ENCODE measurements at regions not wholly inside any gene's neighbourhood (a gene's known extent, or its start where the extent isn't known, plus 50 kb on each side); places are given as distances from the start of the nearest gene placed in this dataset.
"Not testable (repeated sequence)": the region's sequence is repeated elsewhere in the genome, so short reads cannot be mapped to it uniquely, and the experiment has no call there.

DNA sequence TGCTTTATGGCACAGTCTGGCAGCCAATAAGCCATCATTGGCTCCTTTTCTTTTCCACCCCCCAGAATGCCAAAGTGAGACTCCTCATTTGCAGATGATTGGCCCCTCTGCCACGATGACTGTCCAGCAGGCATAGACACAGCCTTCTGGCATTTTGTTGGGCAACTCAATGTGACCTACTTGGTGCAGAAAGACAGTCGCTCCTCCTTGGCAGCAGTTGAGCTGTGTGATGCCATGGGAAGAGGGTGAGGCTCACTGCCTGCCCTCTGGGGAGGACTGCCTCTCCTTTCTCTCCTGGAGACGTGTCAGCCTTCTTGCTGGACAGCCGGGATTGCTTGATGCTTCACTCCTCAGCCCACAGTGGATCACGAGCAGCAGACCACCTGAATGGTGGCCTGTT is 264.9 kb downstream of the C12orf75 start:
- DNase-seq, result no peak

DNA sequence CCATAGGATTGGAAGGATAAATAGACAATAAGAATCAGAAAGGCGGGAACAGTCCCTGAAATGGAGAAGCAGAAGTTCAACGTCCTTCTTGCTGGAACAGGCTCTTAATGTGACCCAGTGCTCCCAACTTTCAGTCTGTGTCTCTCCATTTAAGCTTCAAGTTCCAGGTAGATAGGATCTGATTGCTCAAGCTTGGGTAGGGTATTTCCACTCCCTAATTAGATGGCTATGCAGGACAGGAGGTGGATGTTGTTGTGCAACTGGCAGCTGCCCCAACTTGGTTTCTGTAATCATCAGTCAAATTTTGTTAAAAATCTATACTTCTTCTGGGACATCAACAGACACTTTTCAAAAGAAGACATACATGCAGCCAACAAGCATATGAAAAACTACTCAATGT is 266.2 kb downstream of the C12orf75 start:
- no peak for DNase-seq

DNA sequence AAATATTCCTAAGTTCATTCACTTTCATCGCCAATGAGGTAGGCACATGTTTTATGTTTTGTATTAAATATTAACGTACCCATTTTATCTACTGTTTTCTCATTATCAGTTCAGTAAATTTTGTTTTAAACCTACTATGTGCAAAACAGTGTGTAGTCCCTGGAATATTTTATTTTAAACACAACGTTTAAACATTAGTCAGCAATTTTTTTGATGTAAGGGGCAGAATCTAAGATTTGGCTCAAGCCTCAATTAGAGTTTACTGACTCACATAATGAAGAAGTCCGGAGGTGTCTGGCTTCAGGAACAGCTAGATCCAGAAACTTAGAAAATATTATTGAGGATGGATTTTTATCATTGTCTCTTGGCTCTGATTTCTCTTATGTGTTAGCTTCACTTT is 267.5 kb downstream of the C12orf75 start:
- no peak for DNase-seq

DNA sequence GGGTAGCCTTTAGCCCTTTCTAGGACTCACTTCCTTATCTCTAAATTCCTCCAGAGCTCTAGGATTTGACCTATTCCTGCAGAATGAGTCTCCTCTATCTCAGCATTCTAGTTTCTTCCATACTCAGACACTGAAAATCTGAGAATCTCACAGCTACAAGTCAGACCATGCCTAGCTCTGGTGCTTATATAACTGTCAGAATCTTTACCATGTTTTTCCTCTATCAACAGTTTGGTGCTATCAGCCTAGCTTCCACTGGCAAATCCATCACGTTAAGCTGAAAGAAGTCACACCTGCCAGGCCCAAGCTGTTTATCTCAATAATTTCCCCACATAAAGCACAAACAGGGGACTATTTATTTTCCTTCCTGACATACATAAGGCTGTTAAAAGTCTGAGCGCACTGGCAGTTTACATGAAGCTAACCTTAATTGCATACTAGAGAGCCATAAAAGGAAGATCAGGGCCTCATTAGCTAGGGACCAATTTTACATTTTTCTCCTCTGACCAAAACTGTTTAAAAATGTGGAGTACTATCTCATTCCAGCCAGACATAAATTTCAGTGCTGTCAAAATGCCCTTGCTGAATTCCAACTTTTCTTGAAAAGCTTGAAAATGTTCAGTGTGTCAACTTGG is 270.5 kb downstream of the C12orf75 start:
- DNase-seq, result no peak

DNA sequence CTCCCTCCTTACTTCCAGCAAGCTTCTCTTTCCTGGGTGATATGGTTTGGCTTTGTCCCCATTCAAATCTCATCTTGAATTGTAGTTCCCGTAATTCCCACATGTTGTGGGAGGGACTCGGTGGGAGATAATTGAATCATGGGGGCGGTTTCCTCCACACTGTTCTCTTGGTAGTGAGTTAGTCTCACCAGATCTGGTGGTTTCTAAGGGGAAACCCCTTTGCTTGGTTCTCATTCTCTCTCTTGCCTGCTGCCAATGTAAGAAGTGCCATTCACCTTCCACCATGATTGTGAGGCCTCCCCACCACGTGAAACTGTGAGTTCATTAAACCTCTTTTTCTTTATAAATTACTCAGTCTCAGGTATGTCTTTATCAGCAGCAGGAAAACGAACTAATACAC is 271.8 kb downstream of the C12orf75 start:
- DNase-seq, result not testable (repeated sequence)

DNA sequence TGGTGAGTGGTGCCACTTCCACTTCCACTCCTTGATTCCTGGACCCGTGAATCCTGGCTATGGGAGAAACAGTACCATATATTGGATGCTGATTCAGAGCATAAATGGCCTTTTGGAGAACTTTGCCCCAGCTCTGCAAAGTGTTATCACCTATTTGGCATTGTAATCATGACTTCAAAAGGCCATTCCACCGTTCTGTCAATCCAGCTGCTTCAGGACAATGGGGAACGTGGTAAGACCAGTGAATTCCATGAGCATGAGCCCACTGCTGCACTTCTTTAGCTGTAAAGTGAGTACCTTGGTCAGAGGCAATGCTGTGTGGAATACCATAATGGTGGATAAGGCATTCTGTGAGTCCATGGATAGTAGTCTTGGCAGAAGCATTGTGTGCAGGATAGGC is 273.8 kb downstream of the C12orf75 start:
- DNase-seq, result not testable (repeated sequence)

DNA sequence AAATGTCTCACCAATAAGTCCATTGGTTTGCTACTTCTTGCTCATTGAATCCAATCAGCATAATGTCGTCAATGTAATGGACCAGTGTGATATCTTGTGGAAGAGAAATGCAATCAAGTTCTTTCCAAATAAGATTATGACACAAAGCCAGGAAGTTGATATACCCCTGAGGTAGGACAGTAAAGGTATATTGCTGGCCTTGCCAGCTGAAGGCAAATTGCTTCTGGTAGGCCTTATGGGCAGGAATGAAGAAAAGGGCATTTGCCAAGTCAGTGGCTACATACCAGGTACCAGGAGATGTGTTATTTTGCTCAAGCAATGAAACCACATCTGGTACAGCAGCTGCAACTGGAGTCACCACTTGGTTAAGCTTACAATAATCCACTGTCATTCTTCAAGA is 276.1 kb downstream of the C12orf75 start:
- DNase-seq, result not testable (repeated sequence)

DNA sequence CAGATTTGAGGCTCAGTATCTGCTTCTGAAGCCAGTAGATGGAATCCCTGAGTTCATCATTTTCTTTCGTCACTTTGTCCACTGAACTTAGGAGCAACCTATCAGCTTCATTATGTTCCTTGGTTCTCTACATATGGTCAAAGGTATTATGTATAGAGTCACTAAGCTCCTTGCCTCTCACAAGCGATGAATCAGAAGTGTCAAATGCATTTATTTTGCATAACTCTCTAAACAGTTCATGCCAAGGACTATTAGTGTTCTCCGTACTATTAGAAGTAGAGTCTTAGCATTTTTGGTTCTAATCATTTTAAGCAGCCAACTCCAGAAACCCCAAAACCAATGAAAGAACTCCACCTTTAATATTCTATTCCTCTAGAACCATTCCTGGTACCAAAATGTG is 278.5 kb downstream of the C12orf75 start:
- not testable (repeated sequence) for DNase-seq

DNA sequence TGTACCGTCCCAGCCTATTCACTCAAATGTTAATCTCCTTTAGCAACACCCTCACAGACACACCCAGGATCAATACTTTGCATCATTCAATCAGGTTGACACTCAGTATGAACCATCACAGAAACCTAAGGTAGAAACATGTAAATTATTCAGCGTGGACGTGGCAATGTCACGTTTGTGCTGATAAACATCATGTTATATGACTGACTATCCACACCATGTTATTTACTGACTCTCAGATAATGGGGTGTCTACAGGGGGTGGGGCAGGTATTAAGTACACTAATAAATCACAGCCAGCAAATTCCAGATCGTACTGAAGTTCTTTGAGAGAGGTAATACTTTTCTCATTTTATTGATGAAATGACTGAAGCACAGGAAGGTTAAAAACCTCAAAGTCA is 280.0 kb downstream of the C12orf75 start:
- no peak for DNase-seq

DNA sequence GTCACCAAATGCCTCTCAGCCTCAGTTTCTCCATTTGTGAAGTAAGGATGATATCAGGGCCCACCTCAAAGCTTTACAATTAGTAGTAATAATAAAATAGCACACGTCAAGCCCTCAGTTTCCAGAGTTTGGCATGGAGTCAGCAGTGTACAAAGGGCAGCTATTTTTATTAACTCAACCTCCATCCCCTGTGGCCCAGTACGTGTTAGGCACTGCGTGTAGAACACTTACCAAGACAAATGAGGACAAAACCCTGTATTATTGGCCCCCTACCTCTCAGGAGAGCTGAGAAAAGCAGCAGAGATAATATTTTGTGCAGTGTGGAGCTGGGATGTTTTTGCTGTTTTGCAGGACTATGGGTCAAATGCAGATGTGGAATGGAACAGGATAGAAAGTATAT is 280.8 kb downstream of the C12orf75 start:
- no peak for DNase-seq

DNA sequence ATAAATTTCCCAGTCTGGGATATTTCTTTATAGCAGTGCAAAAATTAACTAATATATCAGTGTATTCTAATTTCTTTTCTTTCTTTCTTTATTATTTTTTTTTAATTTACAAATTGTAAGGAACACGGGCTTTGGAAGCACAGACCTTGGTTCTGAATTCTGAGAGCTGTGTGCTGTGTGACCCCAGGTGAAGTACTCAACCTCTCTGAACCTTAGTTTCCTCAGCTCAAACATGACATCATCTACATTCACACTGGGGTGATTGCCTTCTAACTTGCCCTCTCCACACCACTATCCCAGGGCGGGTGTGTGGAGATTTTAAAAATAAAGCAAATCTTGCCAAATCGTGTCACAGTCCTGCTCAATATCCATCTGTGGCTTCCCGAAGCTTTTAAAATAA is 282.8 kb downstream of the C12orf75 start:
- no peak for DNase-seq

DNA sequence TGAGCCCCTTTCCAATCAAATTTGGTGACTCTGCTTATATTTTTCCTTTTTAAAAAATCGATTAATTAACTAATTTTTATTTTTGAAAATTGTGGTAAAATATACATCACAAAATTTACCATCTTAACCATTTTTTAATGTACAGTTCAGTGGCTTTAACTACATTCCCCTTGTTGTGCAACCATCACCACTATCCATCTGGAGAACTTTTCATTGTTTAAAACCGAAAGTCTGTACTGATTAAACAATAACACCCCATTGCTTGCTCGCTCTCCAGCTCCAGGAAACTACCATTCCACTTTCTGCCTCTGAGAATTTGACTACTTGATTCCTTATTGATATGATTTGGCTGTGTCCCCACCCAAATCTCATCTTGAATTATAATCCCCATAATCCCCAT is 283.4 kb downstream of the C12orf75 start:
- DNase-seq, result no peak

DNA sequence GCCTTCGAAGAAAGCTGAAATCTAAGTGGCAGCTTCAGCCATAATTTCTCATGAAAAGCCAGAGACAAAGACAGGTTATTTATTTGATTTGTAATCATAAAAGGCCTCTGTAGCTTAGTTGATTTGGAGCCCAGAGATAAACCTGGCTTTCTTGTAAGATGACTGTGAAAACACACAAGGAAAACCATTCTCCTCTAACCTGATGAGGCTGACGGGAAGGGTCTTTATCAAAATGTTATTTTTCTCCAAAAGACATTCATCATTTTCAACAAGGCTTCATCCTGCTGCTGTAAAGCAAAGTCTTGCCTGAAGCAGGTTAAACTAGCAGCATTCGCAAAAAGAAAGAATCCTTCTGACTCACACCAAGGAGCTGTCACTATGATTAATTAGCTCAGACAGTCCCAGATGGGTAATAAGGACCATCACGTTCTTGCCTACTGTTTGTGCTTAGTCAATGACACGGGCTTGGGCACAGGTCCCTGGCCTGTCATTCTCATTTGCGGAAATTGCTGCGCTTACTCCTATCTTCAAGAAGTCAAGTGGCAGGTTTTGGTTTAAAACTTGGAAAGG is 286.6 kb downstream of the C12orf75 start:
- DNase-seq, result no peak

DNA sequence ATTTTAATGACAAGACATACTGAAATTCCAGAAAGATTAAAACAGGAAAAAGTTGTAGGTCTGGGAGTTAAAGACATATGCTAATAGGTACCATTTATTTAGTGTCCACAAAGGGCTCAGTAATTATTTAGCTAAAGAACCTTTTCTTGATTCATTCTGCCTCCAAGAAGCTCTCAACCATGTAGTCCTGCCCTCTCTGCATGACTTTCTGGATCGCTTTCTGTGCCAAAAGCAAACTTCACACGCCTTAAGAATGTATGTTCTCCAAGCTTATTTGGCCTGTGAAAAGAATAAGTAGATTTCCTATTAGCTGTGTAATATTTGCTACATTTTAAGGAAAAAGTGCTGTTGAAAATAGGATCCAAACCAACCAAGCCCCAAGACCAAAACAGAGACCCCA is 291.7 kb downstream of the C12orf75 start:
- no peak for DNase-seq

DNA sequence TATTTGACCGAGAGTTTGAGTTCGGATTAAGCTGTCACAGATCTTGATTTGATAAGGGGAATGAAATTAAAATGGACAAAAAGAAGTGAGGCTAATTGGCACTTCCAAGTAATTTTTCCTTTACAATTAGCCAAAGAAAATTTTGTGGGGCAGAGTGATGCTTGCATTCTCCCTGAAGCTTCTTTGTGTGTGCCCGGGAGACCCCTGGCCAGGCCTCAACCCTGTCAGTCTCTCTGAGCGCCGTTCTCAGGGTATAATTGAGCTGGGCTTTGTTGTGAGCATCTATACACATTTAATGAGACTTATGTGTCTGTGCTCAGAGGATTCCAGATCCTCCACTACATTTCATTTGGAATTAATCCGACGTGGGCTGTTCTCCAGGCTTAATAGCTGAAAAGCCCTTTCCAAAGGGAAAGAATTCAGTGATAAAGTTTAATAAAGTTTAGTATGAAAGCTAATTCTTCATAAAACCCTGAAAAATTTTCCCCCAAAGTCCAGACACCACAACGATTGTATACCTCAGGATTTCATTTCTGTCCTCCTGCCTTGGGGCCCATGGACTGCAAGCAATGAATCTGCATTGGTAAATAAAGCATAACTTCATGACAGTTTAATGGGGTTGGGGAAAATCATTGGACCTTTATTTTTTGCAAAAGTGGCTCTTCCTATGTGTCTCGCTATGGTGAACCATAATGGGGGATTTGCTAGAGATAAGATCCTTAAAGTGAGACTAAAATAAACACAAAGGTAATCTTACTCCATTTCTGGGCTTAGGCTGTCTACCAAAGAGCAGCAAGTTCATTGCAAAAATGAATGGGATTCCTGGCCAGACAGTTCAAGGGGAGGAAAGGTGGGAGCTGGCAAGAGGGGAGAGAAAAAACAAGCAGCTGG is 292.6 kb downstream of the C12orf75 start:
- DNase-seq, result no peak

DNA sequence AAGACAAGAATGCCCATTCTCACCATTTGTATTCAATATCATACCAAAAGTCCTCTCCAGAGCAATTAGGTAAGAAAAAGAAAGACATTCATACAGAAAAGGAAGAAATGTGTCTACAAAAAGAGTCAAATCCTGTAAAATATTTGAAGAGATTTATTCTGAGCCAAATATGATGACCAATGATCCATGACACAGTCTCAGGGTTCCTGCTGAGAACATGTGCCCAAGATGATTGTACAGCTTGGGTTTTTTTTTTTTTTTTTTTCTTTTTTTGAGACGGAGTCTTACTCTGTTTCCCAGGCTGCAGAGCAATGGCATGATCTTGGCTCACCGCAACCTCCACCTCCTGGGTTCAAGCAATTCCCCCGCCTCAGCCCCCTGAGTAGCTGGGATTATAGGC is 296.2 kb downstream of the C12orf75 start:
- DNase-seq, result no peak

DNA sequence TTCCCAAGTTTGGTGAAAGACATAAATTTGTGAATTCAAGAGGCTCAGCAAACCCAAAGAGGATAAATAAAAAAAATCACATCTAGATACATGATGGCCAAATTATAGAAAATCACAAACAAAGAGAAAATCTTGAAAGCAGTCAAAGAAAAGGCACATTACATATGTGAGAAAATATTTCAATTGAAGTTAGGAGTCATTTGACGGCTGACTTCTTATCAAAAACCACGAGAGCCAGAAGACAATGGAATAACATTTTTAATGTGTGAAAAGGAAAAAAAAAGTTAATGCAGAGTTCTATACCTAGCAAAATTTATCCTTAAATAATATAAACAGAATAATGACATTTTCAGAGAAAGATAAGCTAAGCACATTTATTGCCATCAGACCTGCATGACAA is 307.0 kb downstream of the C12orf75 start:
- DNase-seq, result no peak

DNA sequence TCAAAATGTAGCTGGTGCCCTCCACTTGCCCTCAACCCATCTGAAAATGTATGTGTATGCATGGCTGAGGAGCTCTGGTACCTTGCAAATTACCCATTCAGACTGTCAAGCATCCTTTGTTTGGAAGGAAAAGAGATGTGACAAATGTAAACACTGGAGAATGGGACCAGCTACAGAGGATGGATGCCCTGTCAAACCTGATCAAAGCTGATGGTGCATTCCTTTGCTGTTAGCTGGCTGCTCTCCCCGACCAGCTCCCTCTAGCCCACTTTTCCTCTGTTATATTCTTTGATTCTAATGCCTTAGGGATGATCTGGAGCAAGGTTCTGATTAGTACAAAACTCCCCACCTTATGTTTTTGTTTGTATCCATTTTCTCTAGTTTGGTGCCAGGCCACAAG is 310.3 kb downstream of the C12orf75 start:
- no peak for DNase-seq

DNA sequence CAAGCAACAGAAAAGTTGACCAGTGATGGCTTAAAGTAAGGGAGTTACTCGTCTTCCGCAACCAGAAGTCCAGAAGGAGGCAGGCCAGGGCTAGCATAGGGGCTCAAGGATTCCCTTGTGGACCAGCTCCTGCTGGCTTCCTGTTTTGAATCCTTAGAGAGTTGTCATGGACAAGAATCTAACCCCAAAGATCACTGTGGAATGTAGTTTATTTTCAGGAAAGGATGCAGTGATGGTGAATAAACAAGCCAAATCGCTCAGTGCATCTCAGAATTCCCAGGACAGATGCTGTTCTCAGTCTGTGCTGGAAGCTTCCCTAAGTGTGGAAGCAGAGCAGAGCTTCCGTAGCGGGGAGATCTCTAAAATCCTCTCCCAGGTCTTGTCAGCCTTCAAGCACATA is 311.3 kb downstream of the C12orf75 start:
- no peak for DNase-seq

DNA sequence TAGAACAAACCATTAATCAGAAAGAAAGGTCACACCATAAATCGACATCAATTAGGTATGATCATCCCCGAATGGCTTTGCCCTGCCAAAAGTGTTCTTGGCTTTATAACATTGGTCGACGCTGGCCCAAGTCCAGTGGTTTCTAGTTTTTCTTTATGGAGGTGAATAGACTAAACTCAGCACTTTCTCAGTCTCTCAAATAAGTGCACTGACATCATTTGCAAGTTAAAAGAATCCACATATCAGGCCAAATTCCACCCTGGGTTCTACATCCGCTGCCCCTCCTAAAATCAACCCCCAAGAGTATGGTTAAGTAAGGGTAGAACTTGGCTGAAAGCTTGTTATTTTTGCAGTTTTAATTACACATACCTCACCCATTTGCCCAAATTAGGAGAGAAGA is 314.3 kb downstream of the C12orf75 start:
- no peak for DNase-seq

DNA sequence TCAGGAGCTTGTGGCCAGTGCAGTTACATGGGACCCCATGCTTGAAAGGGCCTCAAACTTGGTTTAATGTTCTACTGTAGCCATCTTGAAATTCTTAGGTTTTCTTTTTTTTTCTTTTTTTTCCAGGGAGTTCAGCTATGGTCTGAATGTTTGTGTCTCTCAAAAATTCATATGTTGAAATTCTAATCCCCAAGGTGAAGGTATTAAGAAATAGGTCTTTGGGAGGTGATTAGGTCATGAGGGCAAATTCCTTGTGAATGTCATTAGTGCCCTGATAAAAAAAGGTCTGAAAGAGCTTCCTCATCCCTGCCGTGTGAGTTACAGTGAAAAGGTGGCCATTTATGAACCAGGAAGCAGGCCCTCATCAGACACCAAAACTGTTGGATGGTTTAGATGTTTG is 324.1 kb downstream of the C12orf75 start:
- no peak for DNase-seq

DNA sequence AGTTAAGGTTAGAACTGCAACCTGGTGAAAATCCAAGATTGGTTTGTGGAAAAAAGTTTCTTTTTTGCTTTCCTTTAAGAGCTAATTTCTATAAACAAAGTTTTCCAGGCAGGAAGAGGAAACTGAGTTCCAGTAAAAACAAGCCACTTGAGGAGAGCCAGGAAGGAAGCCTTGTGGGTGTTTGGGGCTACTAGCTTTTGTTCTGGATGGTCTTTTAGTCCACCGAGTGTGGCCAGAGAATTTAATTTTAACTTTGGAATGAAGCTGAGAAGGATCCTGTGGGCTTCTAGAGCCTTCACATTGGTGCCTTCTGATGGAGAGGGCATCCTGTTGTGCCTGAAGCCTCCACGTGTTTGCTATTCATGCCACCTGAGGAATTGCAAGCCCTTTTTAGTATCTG is 327.9 kb downstream of the C12orf75 start:
- DNase-seq, result no peak

DNA sequence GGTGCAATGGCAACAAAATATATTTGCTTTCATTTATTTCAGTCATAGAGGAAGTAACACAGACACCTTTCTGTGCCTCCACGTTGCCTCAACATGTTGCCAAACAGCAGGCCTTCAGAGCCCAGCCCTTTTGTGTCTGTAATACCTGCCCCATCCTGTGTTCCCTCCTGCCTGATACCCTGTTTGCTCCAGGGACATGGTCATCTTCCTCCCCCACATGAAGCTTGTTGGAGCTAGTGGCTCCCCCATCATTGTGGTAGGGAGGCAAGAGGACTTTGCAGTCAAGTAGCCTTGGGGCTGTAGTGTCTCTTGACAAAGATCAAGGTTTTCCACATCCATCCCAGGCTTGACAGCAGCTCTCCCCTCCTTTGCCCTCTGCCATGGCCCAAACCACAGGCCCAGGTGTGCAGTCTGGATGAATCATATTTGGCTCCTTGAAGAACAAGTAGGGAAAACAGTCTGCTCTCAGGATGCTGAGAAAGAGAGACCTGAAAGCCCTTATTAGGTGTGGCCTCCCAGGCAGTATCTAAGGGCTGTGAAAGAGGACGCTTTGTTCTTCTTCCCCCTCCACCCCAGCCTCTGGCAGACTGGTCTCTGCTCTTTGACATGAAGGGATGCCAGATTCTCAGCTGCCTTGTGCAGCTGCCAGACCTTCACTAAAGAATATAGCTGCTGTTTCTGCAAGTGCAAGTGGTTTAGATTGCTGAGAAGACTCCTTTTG is 329.0 kb downstream of the C12orf75 start:
- DNase-seq, result no peak

DNA sequence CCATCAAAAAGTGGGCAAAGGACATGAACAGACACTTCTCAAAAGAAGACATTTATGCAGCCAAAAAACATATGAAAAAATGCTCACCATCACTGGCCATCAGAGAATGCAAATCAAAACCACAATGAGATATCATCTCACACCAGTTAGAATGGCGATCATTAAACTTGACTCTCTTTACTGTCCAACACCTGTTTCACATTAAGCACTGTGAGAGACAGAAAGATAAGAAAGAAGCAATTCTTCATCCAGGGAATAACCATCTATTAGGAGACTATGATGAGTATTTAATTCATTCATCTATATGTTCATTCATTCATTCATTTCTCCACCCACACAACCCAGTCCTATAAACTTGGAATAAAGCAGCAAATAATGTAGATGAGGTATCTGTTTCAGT is 334.3 kb downstream of the C12orf75 start:
- DNase-seq, result not testable (repeated sequence)

Data from hippocampal formation (tissue), 2 donors.